ENCODE measurements at regions not wholly inside any gene's neighbourhood (a gene's known extent, or its start where the extent isn't known, plus 50 kb on each side); places are given as distances from the start of the nearest gene placed in this dataset.

DNA sequence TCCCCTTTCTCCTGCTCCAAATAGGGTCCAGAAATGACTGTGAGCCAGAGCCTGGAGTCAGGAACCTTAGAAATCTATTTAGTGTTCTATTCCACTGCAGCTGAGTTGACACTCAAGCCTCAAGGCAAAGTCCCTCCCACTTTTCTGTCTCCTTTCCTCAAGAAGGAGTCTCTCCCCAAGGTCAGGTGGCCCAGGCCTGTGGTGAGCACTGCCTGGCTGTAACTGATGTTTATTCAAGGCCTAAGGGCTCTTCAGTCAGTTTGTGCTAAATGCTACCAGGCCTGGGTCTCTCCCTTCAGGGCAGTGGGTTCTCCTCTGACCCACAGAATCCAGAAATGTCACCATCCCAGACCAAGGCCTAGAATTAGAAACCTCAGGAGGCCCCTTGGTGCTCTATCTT, 1042.9 kb upstream of the EPHA7 start:
- TF ChIP-seq EZH2 (IDR thresholded peaks at IDR 0.05; ENCODE audit: borderline replicate concordance, insufficient read depth, low read depth, low read length, poor library complexity, severe bottlenecking), result no peak
- TF ChIP-seq, protein P1, sequence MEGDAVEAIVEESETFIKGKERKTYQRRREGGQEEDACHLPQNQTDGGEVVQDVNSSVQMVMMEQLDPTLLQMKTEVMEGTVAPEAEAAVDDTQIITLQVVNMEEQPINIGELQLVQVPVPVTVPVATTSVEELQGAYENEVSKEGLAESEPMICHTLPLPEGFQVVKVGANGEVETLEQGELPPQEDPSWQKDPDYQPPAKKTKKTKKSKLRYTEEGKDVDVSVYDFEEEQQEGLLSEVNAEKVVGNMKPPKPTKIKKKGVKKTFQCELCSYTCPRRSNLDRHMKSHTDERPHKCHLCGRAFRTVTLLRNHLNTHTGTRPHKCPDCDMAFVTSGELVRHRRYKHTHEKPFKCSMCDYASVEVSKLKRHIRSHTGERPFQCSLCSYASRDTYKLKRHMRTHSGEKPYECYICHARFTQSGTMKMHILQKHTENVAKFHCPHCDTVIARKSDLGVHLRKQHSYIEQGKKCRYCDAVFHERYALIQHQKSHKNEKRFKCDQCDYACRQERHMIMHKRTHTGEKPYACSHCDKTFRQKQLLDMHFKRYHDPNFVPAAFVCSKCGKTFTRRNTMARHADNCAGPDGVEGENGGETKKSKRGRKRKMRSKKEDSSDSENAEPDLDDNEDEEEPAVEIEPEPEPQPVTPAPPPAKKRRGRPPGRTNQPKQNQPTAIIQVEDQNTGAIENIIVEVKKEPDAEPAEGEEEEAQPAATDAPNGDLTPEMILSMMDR (IDR thresholded peaks at IDR 0.05), result no peak
- H3K4me2 ChIP-seq (replicated peaks; ENCODE audit: low read depth, low read length, poor library complexity, severe bottlenecking), result no peak overlapping the region
- no peak overlapping the region for H3K4me3 Mint-ChIP-seq
- ChIA-PET CTCF (no interaction called here), POLR2A (no interaction called here)
- H3K27me3 Mint-ChIP-seq, result no peaks in the 10 kb centered on the region
- H3K27me3 ChIP-seq (replicated peaks in 1 of 4; ENCODE audit: control extremely low read depth in 1 of 4, control insufficient read depth in 3 of 4, insufficient read depth in 4 of 4, low read length in 3 of 4), result no peaks in the 10 kb centered on the region
- ATAC-seq (ENCODE audit: low read depth) (no peak), DNase-seq (no peak)
- H3K4me1 Mint-ChIP-seq, result no peaks in the 10 kb centered on the region
- H3K79me2 ChIP-seq (ENCODE audit: control insufficient read depth, insufficient read depth, low read length), result no peaks in the 10 kb centered on the region
- H3K4me1 ChIP-seq (ENCODE audit: control insufficient read depth in 2 of 2, insufficient read depth in 2 of 2, low read length in 2 of 2), result no peaks in the 10 kb centered on the region
- intact Hi-C loops (cut with micrococcal nuclease), result no loop called here
- no peaks in the 10 kb centered on the region for H4K20me1 ChIP-seq (ENCODE audit: control insufficient read depth, insufficient read depth, low read length, poor library complexity, severe bottlenecking)
- H3K9me3 ChIP-seq (ENCODE audit: control extremely low read depth in 1 of 3, control insufficient read depth in 2 of 3, insufficient read depth in 1 of 3, low read length in 2 of 3), result peaks cover 0 to 3% (median 2%) of the 10 kb centered on the region in 3 donors
- no peak overlapping the region for H2AFZ ChIP-seq (ENCODE audit: insufficient read depth, low read depth, low read length, poor library complexity, severe bottlenecking)
- H3K27ac ChIP-seq (ENCODE audit: low read length in 2 of 2), result no peak overlapping the region
- no peaks in the 10 kb centered on the region for H3K36me3 ChIP-seq (replicated peaks in 1 of 2; ENCODE audit: control extremely low read depth in 1 of 2, control insufficient read depth in 1 of 2, extremely low read depth in 1 of 2, insufficient read depth in 2 of 2, low read length in 1 of 2)
- H3K27ac Mint-ChIP-seq, result no peak overlapping the region
- H3K9me3 Mint-ChIP-seq (ENCODE audit: insufficient read depth), result no peaks in the 10 kb centered on the region
- H3K4me3 ChIP-seq (ENCODE audit: control extremely low read depth in 1 of 5, extremely low read depth in 1 of 5, insufficient read depth in 1 of 5, low read depth in 2 of 5, low read length in 4 of 5), result no peak overlapping the region
- H3K9ac ChIP-seq (ENCODE audit: low read length), result no peak overlapping the region

DNA sequence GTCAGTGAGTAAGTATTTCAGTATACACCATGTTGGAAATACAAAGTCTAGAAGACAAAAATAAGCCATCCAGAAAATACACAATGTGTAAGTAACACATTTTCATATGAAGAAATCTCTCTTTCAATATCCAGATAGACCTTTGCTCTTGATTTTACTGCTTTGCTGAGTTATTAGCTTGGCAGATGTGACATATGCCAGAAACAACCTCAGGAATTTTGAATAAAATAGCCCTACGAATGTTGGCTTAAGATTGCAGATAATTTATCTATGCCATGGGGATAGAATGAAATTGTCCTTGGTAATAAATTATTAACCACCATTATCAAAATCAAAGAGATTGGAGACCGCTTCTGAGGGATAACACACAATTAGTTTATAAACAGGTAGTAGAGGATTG, 1036.9 kb upstream of the EPHA7 start:
- Histone ChIP-seq H3K79me2 (ENCODE audit: control insufficient read depth, insufficient read depth, low read length) (no peaks in the 10 kb centered on the region), H2AFZ (ENCODE audit: insufficient read depth, low read depth, low read length, poor library complexity, severe bottlenecking) (no peak overlapping the region), H3K4me2 (replicated peaks; ENCODE audit: low read depth, low read length, poor library complexity, severe bottlenecking) (no peak overlapping the region), H3K4me3 (ENCODE audit: control extremely low read depth in 1 of 5, extremely low read depth in 1 of 5, insufficient read depth in 1 of 5, low read depth in 2 of 5, low read length in 4 of 5) (no peak overlapping the region), H3K36me3 (replicated peaks in 1 of 2; ENCODE audit: control extremely low read depth in 1 of 2, control insufficient read depth in 1 of 2, extremely low read depth in 1 of 2, insufficient read depth in 2 of 2, low read length in 1 of 2) (no peaks in the 10 kb centered on the region), H3K4me1 (ENCODE audit: control insufficient read depth in 2 of 2, insufficient read depth in 2 of 2, low read length in 2 of 2) (no peaks in the 10 kb centered on the region), H3K27me3 (replicated peaks in 1 of 4; ENCODE audit: control extremely low read depth in 1 of 4, control insufficient read depth in 3 of 4, insufficient read depth in 4 of 4, low read length in 3 of 4) (no peaks in the 10 kb centered on the region), H4K20me1 (ENCODE audit: control insufficient read depth, insufficient read depth, low read length, poor library complexity, severe bottlenecking) (no peaks in the 10 kb centered on the region), H3K27ac (ENCODE audit: low read length in 2 of 2) (no peak overlapping the region), H3K9ac (ENCODE audit: low read length) (no peak overlapping the region), H3K9me3 (ENCODE audit: control extremely low read depth in 1 of 3, control insufficient read depth in 2 of 3, insufficient read depth in 1 of 3, low read length in 2 of 3) (no peaks in the 10 kb centered on the region)
- no peak for ATAC-seq (ENCODE audit: low read depth)
- no peaks in the 10 kb centered on the region for H3K4me1 Mint-ChIP-seq
- ChIA-PET CTCF (no interaction called here), POLR2A (no interaction called here)
- intact Hi-C loops (cut with micrococcal nuclease), result no loop called here
- H3K9me3 Mint-ChIP-seq (ENCODE audit: insufficient read depth), result no peaks in the 10 kb centered on the region
- H3K27ac Mint-ChIP-seq, result no peak overlapping the region
- TF ChIP-seq EZH2 (IDR thresholded peaks at IDR 0.05; ENCODE audit: borderline replicate concordance, insufficient read depth, low read depth, low read length, poor library complexity, severe bottlenecking), result no peak
- TF ChIP-seq, protein P1 (IDR thresholded peaks at IDR 0.05), result no peak
- WGBS (ENCODE audit: insufficient coverage), result no CpG with 5 or more reads among the region's 2 CpGs
- DNase-seq, result no peak
- no peaks in the 10 kb centered on the region for H3K27me3 Mint-ChIP-seq
- H3K4me3 Mint-ChIP-seq, result no peak overlapping the region

Measured in B cell (primary cell).